ENCODE measurements at regions not wholly inside any gene's neighbourhood (a gene's known extent, or its start where the extent isn't known, plus 50 kb on each side); places are given as distances from the start of the nearest gene placed in this dataset.

DNA sequence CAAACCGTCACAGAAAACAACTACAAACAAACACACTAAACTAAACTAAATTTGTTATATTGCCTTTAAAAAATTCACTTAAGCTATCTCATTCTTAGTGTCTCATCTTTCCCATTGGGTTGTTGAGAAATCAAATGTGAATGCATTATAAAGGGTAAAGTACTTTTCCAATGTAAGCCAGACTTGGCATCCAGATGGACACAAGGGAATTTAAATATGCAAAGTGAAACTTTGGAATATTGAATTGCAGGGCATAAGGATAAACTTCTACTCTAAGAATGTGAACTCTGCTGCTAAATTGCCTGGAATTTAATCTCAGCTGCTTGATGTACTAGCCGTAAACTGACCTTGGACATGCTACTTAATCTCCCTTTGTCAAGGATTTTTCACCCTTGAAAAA is 1554.6 kb downstream of the CDH8 start:
- TF ChIP-seq, protein P1, sequence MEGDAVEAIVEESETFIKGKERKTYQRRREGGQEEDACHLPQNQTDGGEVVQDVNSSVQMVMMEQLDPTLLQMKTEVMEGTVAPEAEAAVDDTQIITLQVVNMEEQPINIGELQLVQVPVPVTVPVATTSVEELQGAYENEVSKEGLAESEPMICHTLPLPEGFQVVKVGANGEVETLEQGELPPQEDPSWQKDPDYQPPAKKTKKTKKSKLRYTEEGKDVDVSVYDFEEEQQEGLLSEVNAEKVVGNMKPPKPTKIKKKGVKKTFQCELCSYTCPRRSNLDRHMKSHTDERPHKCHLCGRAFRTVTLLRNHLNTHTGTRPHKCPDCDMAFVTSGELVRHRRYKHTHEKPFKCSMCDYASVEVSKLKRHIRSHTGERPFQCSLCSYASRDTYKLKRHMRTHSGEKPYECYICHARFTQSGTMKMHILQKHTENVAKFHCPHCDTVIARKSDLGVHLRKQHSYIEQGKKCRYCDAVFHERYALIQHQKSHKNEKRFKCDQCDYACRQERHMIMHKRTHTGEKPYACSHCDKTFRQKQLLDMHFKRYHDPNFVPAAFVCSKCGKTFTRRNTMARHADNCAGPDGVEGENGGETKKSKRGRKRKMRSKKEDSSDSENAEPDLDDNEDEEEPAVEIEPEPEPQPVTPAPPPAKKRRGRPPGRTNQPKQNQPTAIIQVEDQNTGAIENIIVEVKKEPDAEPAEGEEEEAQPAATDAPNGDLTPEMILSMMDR (IDR thresholded peaks at IDR 0.05), result no peak
- TF ChIP-seq EP300 (IDR thresholded peaks at IDR 0.05; ENCODE audit: low read depth), result no peak
- TF ChIP-seq POLR2A (IDR thresholded peaks at IDR 0.05), result no peak
